ENCODE measurements at regions not wholly inside any gene's neighbourhood (a gene's known extent, or its start where the extent isn't known, plus 50 kb on each side); places are given as distances from the start of the nearest gene placed in this dataset.
"Not testable (repeated sequence)": the region's sequence is repeated elsewhere in the genome, so short reads cannot be mapped to it uniquely, and the experiment has no call there.

DNA sequence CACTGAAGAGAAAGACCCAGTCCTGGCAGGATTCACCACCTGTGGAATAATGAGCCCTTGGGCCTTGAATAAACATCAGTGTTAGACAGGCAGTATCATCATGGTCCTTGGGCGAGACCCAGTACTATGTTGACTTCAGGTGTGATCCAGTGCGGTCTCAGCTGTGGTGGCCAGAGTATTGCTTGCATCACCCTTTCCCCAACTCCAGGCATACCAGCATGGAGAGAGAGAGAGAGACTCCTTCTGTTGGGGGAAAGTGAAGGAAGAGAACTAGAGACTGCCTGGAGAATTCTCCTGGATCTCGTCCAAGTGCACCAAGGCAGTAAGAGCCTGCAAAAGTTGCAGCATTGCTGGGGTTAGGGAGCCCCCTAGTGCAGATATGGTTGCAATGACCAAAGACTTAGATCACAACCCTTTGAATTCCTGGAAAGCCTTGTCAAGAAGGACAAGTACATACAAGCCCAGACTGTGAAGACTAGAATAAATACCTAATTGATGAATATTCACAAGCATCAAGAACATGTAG lies 61.1 kb upstream of the VAMP7 start:
- no peaks in the 10 kb centered on the region for H3K36me3 ChIP-seq (ENCODE audit: insufficient read depth, low read length)
- H3K27me3 ChIP-seq (ENCODE audit: insufficient read depth, low read length, poor library complexity), result no peaks in the 10 kb centered on the region
- H3K4me3 ChIP-seq (ENCODE audit: low read depth in 1 of 2, low read length in 2 of 2), result no peak overlapping the region
- TF ChIP-seq CTCF (IDR thresholded peaks at IDR 0.05; ENCODE audit: borderline replicate concordance, extremely low read depth, low read length, poor library complexity, severe bottlenecking) (peak; percentile 80), EZH2 (IDR thresholded peaks at IDR 0.05; ENCODE audit: borderline replicate concordance, low read depth, low read length, severe bottlenecking) (no peak)
- DNase-seq (peak; percentile 71), ATAC-seq (ENCODE audit: insufficient read depth, low read depth) (peak; percentile 91)
- no peaks in the 10 kb centered on the region for H3K79me2 ChIP-seq (ENCODE audit: insufficient read depth, low read length)
- no peak overlapping the region for H3K9ac ChIP-seq (ENCODE audit: low read depth, low read length)
- H3K9me3 ChIP-seq (ENCODE audit: insufficient read depth, low read length, severe bottlenecking), result no peaks in the 10 kb centered on the region
- H3K27ac ChIP-seq (ENCODE audit: low read length), result no peak overlapping the region
- H3K4me1 ChIP-seq (ENCODE audit: insufficient read depth, low read length), result 0 out of 2 replicates have a peak, but pooled peaks cover 3% of the 10 kb centered on the region
- no peaks in the 10 kb centered on the region for H4K20me1 ChIP-seq (ENCODE audit: insufficient read depth, low read length)
- no peak overlapping the region for H3K4me2 ChIP-seq (ENCODE audit: insufficient read depth, low read length)
- H2AFZ ChIP-seq (ENCODE audit: low read depth, low read length), result peak overlapping the region; percentile 41; the same call in 1 of the 2 replicates

GRCh38 chrX:155819525-155819924 lies 61.6 kb upstream of the VAMP7 start:
- no peaks in the 10 kb centered on the region for H3K9me3 ChIP-seq (ENCODE audit: insufficient read depth, low read length, severe bottlenecking)
- TF ChIP-seq CTCF (IDR thresholded peaks at IDR 0.05; ENCODE audit: borderline replicate concordance, extremely low read depth, low read length, poor library complexity, severe bottlenecking) (no peak), EZH2 (IDR thresholded peaks at IDR 0.05; ENCODE audit: borderline replicate concordance, low read depth, low read length, severe bottlenecking) (no peak)
- DNase-seq (no peak), ATAC-seq (ENCODE audit: insufficient read depth, low read depth) (no peak)
- H3K4me3 ChIP-seq (ENCODE audit: low read depth in 1 of 2, low read length in 2 of 2), result no peak overlapping the region
- H3K4me1 ChIP-seq (ENCODE audit: insufficient read depth, low read length), result 0 out of 2 replicates have a peak, but pooled peaks cover 3% of the 10 kb centered on the region
- H3K79me2 ChIP-seq (ENCODE audit: insufficient read depth, low read length), result no peaks in the 10 kb centered on the region
- no peak overlapping the region for H3K27ac ChIP-seq (ENCODE audit: low read length)
- H3K9ac ChIP-seq (ENCODE audit: low read depth, low read length), result no peak overlapping the region
- H3K27me3 ChIP-seq (ENCODE audit: insufficient read depth, low read length, poor library complexity), result no peaks in the 10 kb centered on the region
- H3K4me2 ChIP-seq (ENCODE audit: insufficient read depth, low read length), result no peak overlapping the region
- H2AFZ ChIP-seq (ENCODE audit: low read depth, low read length), result peak overlapping the region; percentile 13; the same call in 1 of the 2 replicates
- no peaks in the 10 kb centered on the region for H3K36me3 ChIP-seq (ENCODE audit: insufficient read depth, low read length)
- H4K20me1 ChIP-seq (ENCODE audit: insufficient read depth, low read length), result no peaks in the 10 kb centered on the region

- H3K27ac ChIP-seq (ENCODE audit: low read length); ATAC-seq (ENCODE audit: insufficient read depth, low read depth); H3K79me2 ChIP-seq (ENCODE audit: insufficient read depth, low read length); H3K9ac ChIP-seq (ENCODE audit: low read depth, low read length); H3K9me3 ChIP-seq (ENCODE audit: insufficient read depth, low read length, severe bottlenecking); H3K4me3 ChIP-seq (ENCODE audit: low read depth in 1 of 2, low read length in 2 of 2); H3K36me3 ChIP-seq (ENCODE audit: insufficient read depth, low read length); H2AFZ ChIP-seq (ENCODE audit: low read depth, low read length); H3K27me3 ChIP-seq (ENCODE audit: insufficient read depth, low read length, poor library complexity); H3K4me1 ChIP-seq (ENCODE audit: insufficient read depth, low read length); H4K20me1 ChIP-seq (ENCODE audit: insufficient read depth, low read length); DNase-seq; H3K4me2 ChIP-seq (ENCODE audit: insufficient read depth, low read length): not testable (repeated sequence)
These were observed 66.8 kb upstream of the VAMP7 start for GRCh38 chrX:155814391-155814790.

DNA sequence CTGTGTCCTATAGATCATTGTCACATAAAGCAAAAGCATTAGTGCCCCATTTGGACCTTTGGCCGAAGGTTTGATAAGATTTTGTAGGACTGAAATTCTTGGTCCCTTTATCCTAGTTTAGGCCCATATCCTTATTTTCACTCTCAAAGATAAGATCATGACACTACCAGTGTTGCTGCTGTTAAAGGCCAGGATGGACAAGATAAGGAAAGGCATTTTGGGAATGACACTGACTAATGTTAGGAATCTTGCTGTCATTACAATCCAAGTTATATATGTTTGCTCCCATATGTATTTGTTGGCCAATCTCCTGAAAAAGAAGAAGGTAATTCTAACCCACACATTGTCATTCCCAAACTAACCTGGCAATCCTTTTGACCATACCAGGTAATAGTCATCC lies 101.3 kb upstream of the VAMP7 start:
- no peak overlapping the region for H3K4me2 ChIP-seq (ENCODE audit: insufficient read depth, low read length)
- H3K4me3 ChIP-seq (ENCODE audit: low read depth in 1 of 2, low read length in 2 of 2), result no peak overlapping the region
- DNase-seq, result no peak
- TF ChIP-seq EZH2 (IDR thresholded peaks at IDR 0.05; ENCODE audit: borderline replicate concordance, low read depth, low read length, severe bottlenecking) (no peak), CTCF (IDR thresholded peaks at IDR 0.05; ENCODE audit: borderline replicate concordance, extremely low read depth, low read length, poor library complexity, severe bottlenecking) (no peak)
- H3K9ac ChIP-seq (ENCODE audit: low read depth, low read length), result no peak overlapping the region
- no peaks in the 10 kb centered on the region for H3K27me3 ChIP-seq (ENCODE audit: insufficient read depth, low read length, poor library complexity)
- H3K79me2 ChIP-seq (ENCODE audit: insufficient read depth, low read length), result no peaks in the 10 kb centered on the region
- no peaks in the 10 kb centered on the region for H4K20me1 ChIP-seq (ENCODE audit: insufficient read depth, low read length)
- no peaks in the 10 kb centered on the region for H3K36me3 ChIP-seq (ENCODE audit: insufficient read depth, low read length)
- H3K9me3 ChIP-seq (ENCODE audit: insufficient read depth, low read length, severe bottlenecking), result no peaks in the 10 kb centered on the region
- no peak overlapping the region for H3K27ac ChIP-seq (ENCODE audit: low read length)
- H3K4me1 ChIP-seq (ENCODE audit: insufficient read depth, low read length), result no peaks in the 10 kb centered on the region
- no peak for ATAC-seq (ENCODE audit: insufficient read depth, low read depth)
- H2AFZ ChIP-seq (ENCODE audit: low read depth, low read length), result no peak overlapping the region
